K562 (cell line): ENCODE measurements at regions not wholly inside any gene's neighbourhood (a gene's known extent, or its start where the extent isn't known, plus 50 kb on each side); places are given as distances from the start of the nearest gene placed in this dataset.

Experiments
- ATAC-seq: fragments of 200-7000 bp; cut with Tn5 transposase; 3 replicates; pipeline ENCODE4 v1.9.1; 2020; ENCODE audit warnings: moderate library complexity
- BruUV-seq: library from RNA; stranded (reverse); fragments of 400-500 nt; replicated peaks from 2 replicates; lab custom pipeline; 2021; lab: Mats Ljungman, UMichigan
- CTCF ChIA-PET: fragments of 300-600 bp; formaldehyde crosslinking; extraction: SDS; loops from one replicate; lab custom pipeline; 2021; ENCODE audit warnings: low intra/inter-chr PET ratio; lab: Yijun Ruan, JAX
- POLR2A ChIA-PET: fragments of 300-600, 350-650 bp; sonication (Branson Sonifier 250); formaldehyde crosslinking; extraction: SDS; loops from one replicate; lab custom pipeline; 2021; ENCODE audit warnings: antibody characterized with exemption, inconsistent platforms; lab: Yijun Ruan, JAX
- DNase-seq, 4 experiments: peaks; one replicate each; pipeline versions ENCODE4 v3.0.0 to v3.0.0-alpha.2; 2011 to 2018; ENCODE audit warnings: low spot score in 3 of 4, mixed read lengths in 3 of 4; ENCODE audit errors: extremely low read depth in 1 of 4
- FAIRE-seq: peaks from 2 replicates; lab custom pipeline; 2011; peaks lifted over from hg19 to GRCh38; lab: Jason Lieb, UNC
- H2AFZ ChIP-seq: 2 replicates; pipeline ENCODE4 v1.6.0; 2011; ENCODE audit warnings: low read depth, low read length, control low read depth, inconsistent platforms
- H3K27ac ChIP-seq: fragments of 200-600 bp; 3 replicates; pipeline ENCODE4 v1.8.0; 2011; ENCODE audit warnings: low read depth, mild to moderate bottlenecking, control low read depth, inconsistent platforms, low read length, moderate library complexity, mixed read lengths; ENCODE audit errors: extremely low read depth
- H3K27me3 ChIP-seq, 2 experiments: fragments of 300-600 bp in 1 of 2; 2 replicates in 1 of 2; 3 replicates in 1 of 2; pipeline versions ENCODE4 v1.6.0 to v1.8.0; 2011; ENCODE audit warnings: inconsistent platforms in 2 of 2, low read length in 2 of 2, mild to moderate bottlenecking in 1 of 2, mixed read lengths in 1 of 2, moderate library complexity in 1 of 2; ENCODE audit not compliant: control insufficient read depth in 2 of 2, insufficient read depth in 2 of 2
- H3K36me3 ChIP-seq: fragments of 300-600 bp; 3 replicates; pipeline ENCODE4 v1.8.0; 2011; ENCODE audit warnings: mild to moderate bottlenecking, low read length, inconsistent platforms; ENCODE audit not compliant: control insufficient read depth, insufficient read depth
- H3K4me1 ChIP-seq, 2 experiments: fragments of 200-600 bp in 1 of 2; replicated peaks in 1 of 2; 2 replicates in 1 of 2; 3 replicates in 1 of 2; pipeline versions ENCODE4 v1.5.1 to v1.8.0; 2011; ENCODE audit warnings: inconsistent platforms in 2 of 2, low read length in 2 of 2, mild to moderate bottlenecking in 1 of 2, mixed read lengths in 1 of 2, moderate library complexity in 1 of 2; ENCODE audit not compliant: control insufficient read depth in 2 of 2, insufficient read depth in 2 of 2
- H3K4me2 ChIP-seq: 2 replicates; pipeline ENCODE4 v1.6.1; 2011; ENCODE audit warnings: low read length, control low read depth, inconsistent platforms, mixed read lengths; ENCODE audit not compliant: insufficient read depth
- H3K4me3 ChIP-seq: fragments of 200-600 bp; sonication (generic), shearing (Covaris generic); 2 replicates; pipeline ENCODE4 v1.5.1; 2016; ENCODE audit warnings: control low read depth, inconsistent platforms
- H3K79me2 ChIP-seq: fragments of 200-600 bp; 3 replicates; pipeline ENCODE4 v1.8.0; 2011; ENCODE audit warnings: low read length, inconsistent platforms; ENCODE audit not compliant: control insufficient read depth, insufficient read depth
- H3K9ac ChIP-seq, 2 experiments: 2 replicates each; pipeline versions ENCODE4 v1.6.0 to v1.6.1; 2011; ENCODE audit warnings: low read depth in 2 of 2, low read length in 2 of 2, control low read depth in 1 of 2, inconsistent platforms in 1 of 2, mild to moderate bottlenecking in 1 of 2, mixed read lengths in 1 of 2; ENCODE audit not compliant: insufficient read depth in 1 of 2
- H3K9me1 ChIP-seq: one replicate; pipeline ENCODE4 v1.6.0; 2011; ENCODE audit warnings: inconsistent platforms, mild to moderate bottlenecking, low read length, moderate library complexity; ENCODE audit not compliant: control insufficient read depth, insufficient read depth
- H3K9me3 ChIP-seq: replicated peaks from 2 replicates; pipeline ENCODE4 v1.5.1; 2011; ENCODE audit warnings: low read depth, low read length, inconsistent platforms; ENCODE audit not compliant: control insufficient read depth, insufficient read depth
- H4K20me1 ChIP-seq: replicated peaks from 2 replicates; pipeline ENCODE4 v1.6.1; 2011; ENCODE audit warnings: low read length, inconsistent platforms, mixed read lengths; ENCODE audit not compliant: control insufficient read depth, insufficient read depth
- BHLHE40 ChIP-seq: IDR thresholded peaks from 2 replicates; pipeline ENCODE4 v1.6.1; 2011; ENCODE audit warnings: low read length, improper control_type of control experiment
- CEBPZ ChIP-seq: fragments of 150-350 bp; IDR thresholded peaks from 2 replicates; pipeline ENCODE4 v1.6.1; 2014; ENCODE audit warnings: low read depth, mild to moderate bottlenecking, low read length, borderline replicate concordance
- E2F1 ChIP-seq: sonication (generic); formaldehyde crosslinking; IDR thresholded peaks from 2 replicates; pipeline ENCODE4 v1.8.1; 2023; ENCODE audit warnings: mild to moderate bottlenecking, missing genetic modification reagents, moderate library complexity
- FOS ChIP-seq: IDR thresholded peaks from 3 replicates; pipeline ENCODE4 v1.6.1; 2011; ENCODE audit not compliant: insufficient read length; ENCODE audit errors: extremely low read depth
- GMEB1 ChIP-seq: fragments of 250-450 bp; sonication (Bioruptor Pico); IDR thresholded peaks from 2 replicates; pipeline ENCODE4 v1.4.0; 2020; ENCODE audit warnings: mild to moderate bottlenecking
- MAX ChIP-seq: sonication (generic); formaldehyde crosslinking; IDR thresholded peaks from 2 replicates; pipeline ENCODE4 v1.9.0; 2022; ENCODE audit warnings: mild to moderate bottlenecking, missing genetic modification reagents
- MXD1 ChIP-seq: fragments of 250-450 bp; sonication (Bioruptor Pico); IDR thresholded peaks from 2 replicates; pipeline ENCODE4 v1.8.0; 2021; ENCODE audit warnings: borderline replicate concordance, mild to moderate bottlenecking, moderate library complexity; ENCODE audit not compliant: poor library complexity, severe bottlenecking
- NRF1 ChIP-seq, 2 experiments: fragments of 450-650 bp; IDR thresholded peaks in 1 of 2; conservative IDR thresholded peaks in 1 of 2; 2 replicates each; pipeline ENCODE4 v1.6.1; 2014; ENCODE audit warnings: mild to moderate bottlenecking in 2 of 2
- SIN3A ChIP-seq, 2 experiments: fragments of 150-350 bp in 1 of 2; IDR thresholded peaks; 2 replicates each; pipeline ENCODE4 v1.6.1; 2011 to 2016; ENCODE audit warnings: borderline replicate concordance in 2 of 2, low read depth in 2 of 2, low read length in 2 of 2, mild to moderate bottlenecking in 2 of 2, moderate library complexity in 2 of 2; ENCODE audit not compliant: control insufficient read depth in 1 of 2
- SMARCA4 ChIP-seq: fragments of 450-650 bp; IDR thresholded peaks from 2 replicates; pipeline ENCODE4 v1.6.1; 2016
- WGBS: fragments of 100-300 bp; shearing (Covaris generic); methylation state at CpG from one replicate; pipeline ENCODE4 v1.1.6; 2016; ENCODE audit warnings: low coverage, mixed read lengths; ENCODE audit not compliant: insufficient coverage; ENCODE audit errors: missing lambda C conversion rate; 5-methylcytosine and 5-hydroxymethylcytosine counted together
- in situ Hi-C: fragments of 300-500 bp; cut with MboI; formaldehyde crosslinking; loops from 4 replicates; pipeline ENCODE4 v1.15.0; 2018; ENCODE audit warnings: inconsistent platforms, mixed read lengths
- intact Hi-C: fragments of 100-400 bp; cut with micrococcal nuclease; formaldehyde crosslinking; loops from 2 replicates; pipeline ENCODE4 v1.14.2; 2022

- WGBS: under 1% methylated on average over 6 of the region's 6 CpGs
- intact Hi-C loops: no loop called here
- H3K9ac ChIP-seq: no peak overlapping the region
- no peak overlapping the region for H3K27ac ChIP-seq
- H3K9me3 ChIP-seq: no peaks in the 10 kb centered on the region
- no peaks in the 10 kb centered on the region for H3K79me2 ChIP-seq
- no peaks in the 10 kb centered on the region for H3K27me3 ChIP-seq
- no peak overlapping the region for H2AFZ ChIP-seq
- no peaks in the 10 kb centered on the region for H4K20me1 ChIP-seq
- H3K4me1 ChIP-seq: no peaks in the 10 kb centered on the region
- ChIA-PET POLR2A (no interaction called here), CTCF (no interaction called here)
- DNase-seq: no peak
- no peaks in the 10 kb centered on the region for H3K36me3 ChIP-seq
- in situ Hi-C loops: no loop called here
- no peak overlapping the region for H3K4me2 ChIP-seq
- FAIRE-seq: no peak
- no peaks in the 10 kb centered on the region for H3K9me1 ChIP-seq
- no peak for TF ChIP-seq SMARCA4
- TF ChIP-seq MAX (CRISPR knock-in tag): no peak
- TF ChIP-seq CEBPZ: no peak
- TF ChIP-seq GMEB1: no peak
- no peak for TF ChIP-seq BHLHE40
- TF ChIP-seq NRF1 (conservative IDR thresholded peaks at IDR 0.05 in 1 of 2, IDR thresholded peaks at IDR 0.05 in 1 of 2): no peak
- TF ChIP-seq MXD1 (CRISPR knock-in tag): no peak
- no peak for TF ChIP-seq E2F1 (CRISPR knock-in tag)
- TF ChIP-seq FOS: no peak
- TF ChIP-seq SIN3A (IDR thresholded peaks at IDR 0.05; ENCODE audit: borderline replicate concordance in 2 of 2, control insufficient read depth in 1 of 2, low read depth in 2 of 2, low read length in 2 of 2): no peak
- H3K4me3 ChIP-seq: no peak overlapping the region
- ATAC-seq: no peak
- no TSS peak for BruUV-seq
Observed at GRCh38 chr7:81574723-81575326, 195.0 kb downstream of the HGF start.
